ENCODE measurements at regions not wholly inside any gene's neighbourhood (a gene's known extent, or its start where the extent isn't known, plus 50 kb on each side); places are given as distances from the start of the nearest gene placed in this dataset.
A peak's percentile ranks its signal among the peaks of the same experiment; 100 is the strongest.

GRCh38 chr13:26989957-26990713 lies 181.5 kb downstream of the USP12 start:
- TF ChIP-seq, protein P1, sequence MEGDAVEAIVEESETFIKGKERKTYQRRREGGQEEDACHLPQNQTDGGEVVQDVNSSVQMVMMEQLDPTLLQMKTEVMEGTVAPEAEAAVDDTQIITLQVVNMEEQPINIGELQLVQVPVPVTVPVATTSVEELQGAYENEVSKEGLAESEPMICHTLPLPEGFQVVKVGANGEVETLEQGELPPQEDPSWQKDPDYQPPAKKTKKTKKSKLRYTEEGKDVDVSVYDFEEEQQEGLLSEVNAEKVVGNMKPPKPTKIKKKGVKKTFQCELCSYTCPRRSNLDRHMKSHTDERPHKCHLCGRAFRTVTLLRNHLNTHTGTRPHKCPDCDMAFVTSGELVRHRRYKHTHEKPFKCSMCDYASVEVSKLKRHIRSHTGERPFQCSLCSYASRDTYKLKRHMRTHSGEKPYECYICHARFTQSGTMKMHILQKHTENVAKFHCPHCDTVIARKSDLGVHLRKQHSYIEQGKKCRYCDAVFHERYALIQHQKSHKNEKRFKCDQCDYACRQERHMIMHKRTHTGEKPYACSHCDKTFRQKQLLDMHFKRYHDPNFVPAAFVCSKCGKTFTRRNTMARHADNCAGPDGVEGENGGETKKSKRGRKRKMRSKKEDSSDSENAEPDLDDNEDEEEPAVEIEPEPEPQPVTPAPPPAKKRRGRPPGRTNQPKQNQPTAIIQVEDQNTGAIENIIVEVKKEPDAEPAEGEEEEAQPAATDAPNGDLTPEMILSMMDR (IDR thresholded peaks at IDR 0.05; ENCODE audit: low read depth, low read length) = no peak
- no peak for DNase-seq (ENCODE audit: low read depth in 2 of 2)
- H3K4me3 ChIP-seq (replicated peaks in 1 of 2; ENCODE audit: low read depth in 2 of 2, low read length in 2 of 2) = no peak overlapping the region

- no peak for DNase-seq (ENCODE audit: low read depth in 2 of 2)
- H3K4me3 ChIP-seq (replicated peaks in 1 of 2; ENCODE audit: low read depth in 2 of 2, low read length in 2 of 2) = no peak overlapping the region
- TF ChIP-seq, protein P1 (IDR thresholded peaks at IDR 0.05; ENCODE audit: low read depth, low read length) = no peak
These were observed 182.2 kb downstream of the USP12 start for GRCh38 chr13:26989261-26989956.

- TF ChIP-seq, protein P1 (IDR thresholded peaks at IDR 0.05; ENCODE audit: low read depth, low read length) = no peak
- H3K4me3 ChIP-seq (replicated peaks in 1 of 2; ENCODE audit: low read depth in 2 of 2, low read length in 2 of 2) = no peak overlapping the region
- no peak for DNase-seq (ENCODE audit: low read depth in 2 of 2)
These were observed 183.4 kb downstream of the USP12 start for GRCh38 chr13:26988059-26988769.

GRCh38 chr13:26987486-26988013 lies 184.1 kb downstream of the USP12 start:
- H3K4me3 ChIP-seq (replicated peaks in 1 of 2; ENCODE audit: low read depth in 2 of 2, low read length in 2 of 2) = no peak overlapping the region
- TF ChIP-seq, protein P1 (IDR thresholded peaks at IDR 0.05; ENCODE audit: low read depth, low read length) = no peak
- no peak for DNase-seq (ENCODE audit: low read depth in 2 of 2)

DNA sequence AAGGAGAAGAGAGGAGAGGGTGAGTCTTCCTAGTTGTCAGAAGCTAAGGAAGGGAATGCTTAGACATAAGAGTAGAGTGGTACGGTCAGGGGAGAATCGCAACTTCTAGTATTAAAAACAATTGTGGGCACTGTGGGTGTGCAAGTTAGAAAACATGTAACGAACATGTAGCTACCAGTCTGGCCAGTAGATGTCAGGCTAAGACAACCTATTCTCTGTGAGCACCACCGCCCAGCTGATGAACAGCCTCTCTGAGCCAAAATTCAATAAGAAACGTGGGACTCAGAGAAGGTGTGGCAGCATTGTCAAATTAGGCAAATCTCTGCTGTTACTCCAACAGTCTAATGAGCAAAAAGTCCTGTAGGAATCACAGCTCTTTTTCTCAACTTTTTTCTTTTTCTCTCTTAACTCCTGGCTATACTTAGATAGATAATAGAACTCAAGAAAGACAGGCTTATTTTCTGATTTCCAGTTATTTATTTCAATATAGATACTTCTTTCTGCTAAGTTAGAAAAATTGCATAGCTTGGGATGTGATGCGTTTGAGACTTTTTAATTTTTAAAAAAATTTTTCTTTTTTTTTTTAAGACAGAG lies 186.2 kb downstream of the USP12 start:
- no peak overlapping the region for H3K4me3 ChIP-seq (replicated peaks in 1 of 2; ENCODE audit: low read depth in 2 of 2, low read length in 2 of 2)
- peak; percentile 87 to 89 for DNase-seq (ENCODE audit: low read depth in 2 of 2)
- TF ChIP-seq, protein P1 (IDR thresholded peaks at IDR 0.05; ENCODE audit: low read depth, low read length) = peak; percentile 66

DNA sequence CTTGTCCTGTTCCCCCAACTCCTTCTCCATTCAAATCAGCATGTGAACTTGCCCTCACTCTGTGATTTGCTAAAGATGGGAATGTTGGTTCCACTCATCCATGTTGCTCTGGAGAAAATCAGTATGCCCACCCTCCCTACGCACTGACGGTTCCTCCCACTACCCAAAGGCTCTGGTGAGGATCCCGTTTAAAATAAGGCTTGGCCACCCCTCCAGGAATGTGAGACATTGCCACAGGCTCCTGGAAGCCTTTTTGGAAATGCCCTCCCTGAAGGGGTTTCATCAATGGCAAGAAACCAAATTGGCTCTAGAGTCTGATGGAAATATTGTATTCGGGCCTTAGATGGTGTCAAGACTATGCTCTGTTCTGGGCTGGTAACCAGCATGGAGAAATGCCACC lies 187.3 kb downstream of the USP12 start:
- no peak overlapping the region for H3K4me3 ChIP-seq (replicated peaks in 1 of 2; ENCODE audit: low read depth in 2 of 2, low read length in 2 of 2)
- DNase-seq (ENCODE audit: low read depth in 2 of 2) = no peak
- TF ChIP-seq, protein P1 (IDR thresholded peaks at IDR 0.05; ENCODE audit: low read depth, low read length) = no peak
